GM12892 (cell line): ENCODE measurements at regions not wholly inside any gene's neighbourhood (a gene's known extent, or its start where the extent isn't known, plus 50 kb on each side); places are given as distances from the start of the nearest gene placed in this dataset.

Experiments
- POLR2A ChIP-seq: IDR thresholded peaks from 2 replicates; pipeline ENCODE4 v1.6.1; 2011; ENCODE audit warnings: low read depth, low read length, control low read depth
- POLR2AphosphoS5 ChIP-seq: IDR thresholded peaks from 2 replicates; pipeline ENCODE4 v1.6.1; 2011; ENCODE audit warnings: low read depth, low read length, control low read depth
- TAF1 ChIP-seq: IDR thresholded peaks from 2 replicates; pipeline ENCODE4 v1.6.1; 2011; ENCODE audit warnings: low read depth, mild to moderate bottlenecking, control low read depth, low read length, borderline replicate concordance

DNA sequence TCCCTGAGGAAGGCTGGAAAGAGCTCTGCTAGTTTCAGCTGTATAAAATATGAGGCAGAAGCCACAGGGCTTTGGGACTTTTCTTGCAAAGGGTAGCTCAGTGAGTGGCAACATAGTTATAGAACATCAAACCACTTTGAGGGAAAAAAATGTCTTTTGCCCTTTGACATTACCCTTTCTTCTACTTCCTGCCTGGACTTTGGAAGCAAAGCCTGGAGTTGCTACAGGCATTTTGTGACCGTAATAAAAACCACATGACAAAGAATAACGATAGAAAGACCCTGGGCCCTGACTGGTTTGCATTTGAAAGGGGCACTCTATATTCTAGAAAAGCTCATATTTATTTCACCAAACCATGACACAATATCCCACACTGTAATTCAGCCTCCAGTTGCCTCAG lies 440.9 kb downstream of the DIRAS2 start:
- no peak for TF ChIP-seq POLR2A
- TF ChIP-seq POLR2AphosphoS5 = no peak
- no peak for TF ChIP-seq TAF1
